H1 (cell line): ENCODE measurements at regions not wholly inside any gene's neighbourhood (a gene's known extent, or its start where the extent isn't known, plus 50 kb on each side); places are given as distances from the start of the nearest gene placed in this dataset.

Source experiments
- CTCF ChIA-PET: fragments of 300-600 bp; sonication (Branson Sonifier 250); formaldehyde crosslinking; loops from one replicate; lab custom pipeline; 2021; ENCODE audit not compliant: partially characterized antibody; lab: Charles Lee
- POLR2A ChIA-PET: fragments of 300-600 bp; sonication (Branson Sonifier 250); formaldehyde crosslinking; loops from one replicate; lab custom pipeline; 2021; ENCODE audit warnings: inconsistent platforms; ENCODE audit not compliant: partially characterized antibody; lab: Charles Lee
- DNase-seq, 2 experiments: peaks; one replicate each; pipeline versions ENCODE4 v3.0.0 to v3.0.0-alpha.2; 2010 to 2022; ENCODE audit warnings: low spot score in 2 of 2, low read depth in 1 of 2, mixed read lengths in 1 of 2
- FAIRE-seq: peaks from 2 replicates; lab custom pipeline; 2011; peaks lifted over from hg19 to GRCh38; lab: Jason Lieb, UNC
- H2AFZ ChIP-seq: 2 replicates; pipeline ENCODE4 v1.8.1; 2012; ENCODE audit warnings: low read length, inconsistent platforms
- H2AK5ac ChIP-seq: 2 replicates; pipeline ENCODE4 v1.6.1; 2013; ENCODE audit warnings: low read depth, low read length
- H2BK120ac ChIP-seq: replicated peaks from 2 replicates; pipeline ENCODE3; 2013; ENCODE audit warnings: low read depth, low read length, inconsistent platforms
- H2BK12ac ChIP-seq: 2 replicates; pipeline ENCODE4 v1.6.1; 2013; ENCODE audit warnings: low read depth, low read length
- H2BK15ac ChIP-seq: 2 replicates; pipeline ENCODE4 v1.6.1; 2013; ENCODE audit warnings: low read length
- H2BK20ac ChIP-seq: 2 replicates; pipeline ENCODE4 v1.6.1; 2013; ENCODE audit warnings: low read length
- H2BK5ac ChIP-seq: 2 replicates; pipeline ENCODE4 v1.6.1; 2013; ENCODE audit warnings: low read depth, low read length
- H3K14ac ChIP-seq: 2 replicates; pipeline ENCODE4 v1.6.1; 2013; ENCODE audit warnings: inconsistent platforms; ENCODE audit not compliant: insufficient read length
- H3K18ac ChIP-seq: 2 replicates; pipeline ENCODE4 v1.6.1; 2013; ENCODE audit warnings: low read length; ENCODE audit errors: extremely low read depth
- H3K23ac ChIP-seq: 2 replicates; pipeline ENCODE4 v1.6.1; 2013; ENCODE audit warnings: inconsistent platforms; ENCODE audit not compliant: insufficient read length
- H3K23me2 ChIP-seq: 2 replicates; pipeline ENCODE4 v1.6.1; 2013; ENCODE audit warnings: low read depth, low read length
- H3K27ac ChIP-seq: 2 replicates; pipeline ENCODE4 v1.6.1; 2011; ENCODE audit warnings: low read depth, low read length, inconsistent platforms
- H3K27me3 ChIP-seq, 4 experiments: replicated peaks in 1 of 4; 1 replicate in 1 of 4; 2 replicates in 3 of 4; pipeline versions ENCODE4 v1.6.1 to v1.8.1; 2011 to 2013; ENCODE audit warnings: low read length in 3 of 4, mild to moderate bottlenecking in 3 of 4, inconsistent platforms in 2 of 4, mixed read lengths in 2 of 4, moderate library complexity in 1 of 4; ENCODE audit not compliant: control insufficient read depth in 3 of 4, insufficient read depth in 3 of 4; ENCODE audit errors: extremely low read depth in 1 of 4
- H3K36me3 ChIP-seq, 4 experiments: 2 replicates each; pipeline versions ENCODE4 v1.6.1 to v1.8.1; 2011 to 2013; ENCODE audit warnings: mild to moderate bottlenecking in 4 of 4, low read length in 3 of 4, moderate library complexity in 2 of 4, control low read depth in 1 of 4, inconsistent platforms in 1 of 4; ENCODE audit not compliant: insufficient read depth in 4 of 4, control insufficient read depth in 2 of 4
- H3K4ac ChIP-seq: replicated peaks from 2 replicates; pipeline ENCODE3; 2013; ENCODE audit warnings: low read length, low read depth, mixed read lengths, inconsistent platforms; ENCODE audit not compliant: insufficient read length
- H3K4me1 ChIP-seq, 4 experiments: replicated peaks in 1 of 4; 1 replicate in 1 of 4; 2 replicates in 3 of 4; pipeline versions ENCODE4 v1.6.1 to v1.8.1; 2011 to 2013; ENCODE audit warnings: low read length in 3 of 4, inconsistent platforms in 2 of 4, mixed read lengths in 1 of 4; ENCODE audit not compliant: insufficient read depth in 4 of 4, control insufficient read depth in 3 of 4
- H3K4me2 ChIP-seq, 2 experiments: 2 replicates each; pipeline versions ENCODE4 v1.6.1 to v1.8.1; 2011 to 2013; ENCODE audit warnings: low read depth in 2 of 2, low read length in 2 of 2, control low read depth in 1 of 2, inconsistent platforms in 1 of 2, mild to moderate bottlenecking in 1 of 2; ENCODE audit not compliant: insufficient read depth in 1 of 2
- H3K4me3 ChIP-seq, 4 experiments: fragments of 200-600, 300-600 bp in 1 of 4; sonication (generic), shearing (Covaris generic), sonication (Bioruptor Twin) in 1 of 4; 2 replicates each; pipeline versions ENCODE4 v1.5.1 to v1.8.1; 2011 to 2016; ENCODE audit warnings: low read length in 4 of 4, low read depth in 3 of 4, control low read depth in 2 of 4, inconsistent platforms in 2 of 4, mild to moderate bottlenecking in 2 of 4, mixed read lengths in 1 of 4, moderate library complexity in 1 of 4; ENCODE audit not compliant: insufficient read depth in 2 of 4; ENCODE audit errors: extremely low read depth in 1 of 4
- H3K56ac ChIP-seq: replicated peaks from 2 replicates; pipeline ENCODE3; 2013; ENCODE audit warnings: low read depth, mild to moderate bottlenecking, mixed read lengths, low read length, inconsistent platforms; ENCODE audit not compliant: insufficient read length
- H3K79me1 ChIP-seq: 2 replicates; pipeline ENCODE4 v1.6.1; 2013; ENCODE audit warnings: low read depth, low read length, control low read depth
- H3K79me2 ChIP-seq, 2 experiments: 2 replicates each; pipeline versions ENCODE4 v1.6.1 to v1.8.1; 2012 to 2013; ENCODE audit warnings: low read length in 2 of 2, mild to moderate bottlenecking in 2 of 2, inconsistent platforms in 1 of 2; ENCODE audit not compliant: insufficient read depth in 2 of 2, control insufficient read depth in 1 of 2
- H3K9ac ChIP-seq, 4 experiments: replicated peaks in 1 of 4; 1 replicate in 1 of 4; 2 replicates in 3 of 4; pipeline versions ENCODE4 v1.6.1 to v1.8.1; 2011 to 2013; ENCODE audit warnings: low read depth in 3 of 4, low read length in 3 of 4, control low read depth in 2 of 4, mild to moderate bottlenecking in 2 of 4, moderate library complexity in 2 of 4, inconsistent platforms in 1 of 4; ENCODE audit errors: extremely low read depth in 1 of 4
- H3K9me3 ChIP-seq, 2 experiments: 2 replicates each; pipeline versions ENCODE4 v1.6.1 to v1.8.1; 2012 to 2013; ENCODE audit warnings: mild to moderate bottlenecking in 2 of 2, moderate library complexity in 2 of 2, control low read depth in 1 of 2, inconsistent platforms in 1 of 2, low read depth in 1 of 2, low read length in 1 of 2, mixed read lengths in 1 of 2; ENCODE audit not compliant: insufficient read depth in 2 of 2
- H4K20me1 ChIP-seq, 2 experiments: replicated peaks in 1 of 2; 2 replicates each; pipeline versions ENCODE3 to v1.8.1; 2011 to 2013; ENCODE audit warnings: inconsistent platforms in 2 of 2, low read length in 2 of 2, mild to moderate bottlenecking in 1 of 2; ENCODE audit not compliant: insufficient read depth in 2 of 2, control insufficient read depth in 1 of 2
- H4K5ac ChIP-seq: 2 replicates; pipeline ENCODE4 v1.6.1; 2013; ENCODE audit warnings: low read length, low read depth, mixed read lengths, inconsistent platforms; ENCODE audit not compliant: insufficient read length
- H4K8ac ChIP-seq: 2 replicates; pipeline ENCODE4 v1.8.0; 2013; ENCODE audit warnings: mild to moderate bottlenecking, moderate library complexity, low read length, inconsistent platforms; ENCODE audit not compliant: insufficient read depth; ENCODE audit errors: extremely low read depth
- H4K91ac ChIP-seq: replicated peaks from 2 replicates; pipeline ENCODE3; 2013; ENCODE audit warnings: low read length, mixed read lengths, inconsistent platforms; ENCODE audit not compliant: insufficient read length
- BCL11A ChIP-seq, 2 experiments: IDR thresholded peaks; one replicate each; pipeline ENCODE4 v1.6.1; 2011; ENCODE audit warnings: low read depth in 2 of 2, low read length in 2 of 2, mild to moderate bottlenecking in 2 of 2
- CHD1 ChIP-seq: IDR thresholded peaks from 2 replicates; pipeline ENCODE4 v1.6.1; 2012; ENCODE audit warnings: low read depth, low read length, improper control_type of control experiment
- EP300 ChIP-seq, 2 experiments: IDR thresholded peaks; 1 replicate in 1 of 2; 2 replicates in 1 of 2; pipeline ENCODE4 v1.6.1; 2011 to 2012; ENCODE audit warnings: low read depth in 2 of 2, low read length in 2 of 2, mild to moderate bottlenecking in 2 of 2, borderline replicate concordance in 1 of 2, inconsistent platforms in 1 of 2, moderate library complexity in 1 of 2
- FOSL1 ChIP-seq: IDR thresholded peaks from 2 replicates; pipeline ENCODE4 v1.6.1; 2011; ENCODE audit warnings: mild to moderate bottlenecking, low read depth, low read length, moderate library complexity; ENCODE audit not compliant: insufficient read depth
- HDAC2 ChIP-seq, 2 experiments: fragments of 300-600 bp in 1 of 2; sonication (generic) in 1 of 2; IDR thresholded peaks; 2 replicates each; pipeline ENCODE4 v1.6.1; 2011 to 2012; ENCODE audit warnings: low read depth in 2 of 2, low read length in 2 of 2, mild to moderate bottlenecking in 2 of 2, moderate library complexity in 2 of 2, borderline replicate concordance in 1 of 2, inconsistent platforms in 1 of 2
- RBBP5 ChIP-seq: IDR thresholded peaks from 2 replicates; pipeline ENCODE4 v1.7.1; 2012; ENCODE audit warnings: low read depth, mild to moderate bottlenecking, inconsistent platforms, low read length, moderate library complexity, borderline replicate concordance
- WGBS, 2 experiments: shearing (Covaris generic) in 1 of 2; methylation state at CpG; one replicate each; pipeline versions ENCODE4 v1.1.6 to v1.1.7; 2013 to 2015; ENCODE audit warnings: low lambda C conversion rate in 2 of 2, mixed read lengths in 2 of 2, inconsistent platforms in 1 of 2, low coverage in 1 of 2, missing lambda C conversion rate in 1 of 2; ENCODE audit not compliant: insufficient replicate concordance in 2 of 2, insufficient coverage in 1 of 2, insufficient read length in 1 of 2; ENCODE audit errors: extremely low coverage in 1 of 2, missing lambda C conversion rate in 1 of 2; 5-methylcytosine and 5-hydroxymethylcytosine counted together

DNA sequence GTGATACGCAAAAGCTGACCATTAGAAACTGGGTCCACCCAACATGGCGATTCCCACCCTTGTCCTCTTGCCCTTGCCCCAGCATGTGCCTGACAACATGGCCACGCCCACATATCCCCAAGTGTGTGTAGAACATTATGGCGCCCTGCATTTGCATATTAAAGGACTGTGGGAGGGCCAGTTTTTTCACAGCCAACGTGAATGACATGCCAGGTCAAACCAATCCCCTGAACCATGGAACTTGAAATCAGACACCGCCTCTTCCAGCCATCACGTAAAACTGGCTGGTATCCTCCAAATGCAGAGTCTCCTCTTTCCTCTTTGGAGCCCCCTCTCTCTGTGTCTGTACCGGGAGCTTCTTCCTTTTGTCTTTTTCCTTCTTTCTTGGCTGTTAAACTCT, 156.7 kb upstream of the EPHA6 start:
- POLR2A ChIA-PET, result interaction anchor here (0.7 to 1.3 kb wide), 2 partner anchors 9 to 366 kb away, joined by 3 read pairs; no protein-coding TSS in a partner anchor
- peak in 1 of 2 experiments; percentile 10 for DNase-seq
- no peaks in the 10 kb centered on the region for H3K27me3 ChIP-seq

More for the DNA sequence above, 156.7 kb upstream of the EPHA6 start:
- no peak overlapping the region for H4K8ac ChIP-seq
- H4K20me1 ChIP-seq, result no peaks in the 10 kb centered on the region
- no peak overlapping the region; the same call in 1 of the 2 replicates for H2BK12ac ChIP-seq
- no peak overlapping the region for H4K91ac ChIP-seq
- H3K4ac ChIP-seq, result no peak overlapping the region
- no peak overlapping the region for H3K18ac ChIP-seq
- CTCF ChIA-PET, result interaction anchor here (0.7 kb wide), 1 partner anchor 1501 kb away, joined by 3 read pairs; no protein-coding TSS in a partner anchor
- H3K9me3 ChIP-seq, result peaks cover 2 to 4% of the 10 kb centered on the region in 2 experiments; a peak in 1 of 4 replicates
- no peak overlapping the region for H3K9ac ChIP-seq
- no peak overlapping the region for H2BK15ac ChIP-seq
- H3K27ac ChIP-seq, result no peak overlapping the region
- no peak overlapping the region for H4K5ac ChIP-seq
- H3K79me1 ChIP-seq, result no peaks in the 10 kb centered on the region
- no peak for TF ChIP-seq RBBP5
- TF ChIP-seq FOSL1, result no peak
- TF ChIP-seq CHD1, result no peak
- no peak for TF ChIP-seq EP300 (IDR thresholded peaks at IDR 0.05; ENCODE audit: borderline replicate concordance in 1 of 2, low read depth in 2 of 2, low read length in 2 of 2)
- no peak for TF ChIP-seq BCL11A (IDR thresholded peaks at IDR 0.05; ENCODE audit: low read depth in 2 of 2, low read length in 2 of 2)
- no peak for TF ChIP-seq HDAC2 (IDR thresholded peaks at IDR 0.05; ENCODE audit: borderline replicate concordance in 1 of 2, low read depth in 2 of 2, low read length in 2 of 2)
- H2AK5ac ChIP-seq, result no peak overlapping the region
- no peak overlapping the region for H2BK120ac ChIP-seq
- no peaks in the 10 kb centered on the region for H3K79me2 ChIP-seq
- no peaks in the 10 kb centered on the region for H3K36me3 ChIP-seq
- 88% methylated on average over 8 of the region's 8 CpGs; no CpG with 5 or more reads in 1 of the 2 experiments for WGBS, 2 experiments
- H3K4me2 ChIP-seq, result no peak overlapping the region
- no peak overlapping the region for H2BK20ac ChIP-seq
- no peak overlapping the region for H3K23ac ChIP-seq
- no peak overlapping the region for H3K56ac ChIP-seq
- no peaks in the 10 kb centered on the region for H3K4me1 ChIP-seq
- no peak overlapping the region for H3K4me3 ChIP-seq
- no peak for FAIRE-seq
- no peak overlapping the region for H2AFZ ChIP-seq
- H3K23me2 ChIP-seq, result no peaks in the 10 kb centered on the region
- no peak overlapping the region for H2BK5ac ChIP-seq
- H3K14ac ChIP-seq, result no peak overlapping the region
